ENCODE measurements at regions not wholly inside any gene's neighbourhood (a gene's known extent, or its start where the extent isn't known, plus 50 kb on each side); places are given as distances from the start of the nearest gene placed in this dataset.

DNA sequence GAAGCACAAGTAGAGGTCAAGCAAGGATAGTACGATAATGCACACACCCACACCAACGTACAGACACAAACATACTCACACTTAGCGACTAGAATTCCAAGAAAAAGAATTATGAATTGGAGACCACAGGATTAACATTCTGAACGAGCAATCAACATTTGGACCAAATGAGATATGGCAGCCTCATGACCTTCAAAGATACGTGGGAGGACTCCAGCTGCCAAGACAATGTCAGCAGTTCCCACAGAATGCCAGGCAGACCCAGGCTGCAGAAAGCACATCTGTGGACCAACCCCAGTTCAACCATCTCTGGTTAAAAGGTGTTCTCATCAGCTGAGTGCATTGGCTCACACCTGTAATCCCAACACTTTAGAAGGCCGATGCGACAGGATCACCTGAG is 187.6 kb upstream of the GRAMD2B start:
- no peak overlapping the region for H3K27ac Mint-ChIP-seq
- no peaks in the 10 kb centered on the region for H3K36me3 ChIP-seq
- TF ChIP-seq EZH2phosphoT487 (IDR thresholded peaks at IDR 0.05) (no peak), EZH2 (IDR thresholded peaks at IDR 0.05) (no peak)
- TF ChIP-seq, protein P1, sequence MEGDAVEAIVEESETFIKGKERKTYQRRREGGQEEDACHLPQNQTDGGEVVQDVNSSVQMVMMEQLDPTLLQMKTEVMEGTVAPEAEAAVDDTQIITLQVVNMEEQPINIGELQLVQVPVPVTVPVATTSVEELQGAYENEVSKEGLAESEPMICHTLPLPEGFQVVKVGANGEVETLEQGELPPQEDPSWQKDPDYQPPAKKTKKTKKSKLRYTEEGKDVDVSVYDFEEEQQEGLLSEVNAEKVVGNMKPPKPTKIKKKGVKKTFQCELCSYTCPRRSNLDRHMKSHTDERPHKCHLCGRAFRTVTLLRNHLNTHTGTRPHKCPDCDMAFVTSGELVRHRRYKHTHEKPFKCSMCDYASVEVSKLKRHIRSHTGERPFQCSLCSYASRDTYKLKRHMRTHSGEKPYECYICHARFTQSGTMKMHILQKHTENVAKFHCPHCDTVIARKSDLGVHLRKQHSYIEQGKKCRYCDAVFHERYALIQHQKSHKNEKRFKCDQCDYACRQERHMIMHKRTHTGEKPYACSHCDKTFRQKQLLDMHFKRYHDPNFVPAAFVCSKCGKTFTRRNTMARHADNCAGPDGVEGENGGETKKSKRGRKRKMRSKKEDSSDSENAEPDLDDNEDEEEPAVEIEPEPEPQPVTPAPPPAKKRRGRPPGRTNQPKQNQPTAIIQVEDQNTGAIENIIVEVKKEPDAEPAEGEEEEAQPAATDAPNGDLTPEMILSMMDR (IDR thresholded peaks at IDR 0.05): no peak
- H3K9me3 ChIP-seq (ENCODE audit: low read depth): no peaks in the 10 kb centered on the region
- H3F3A ChIP-seq (ENCODE audit: low read depth): no peaks in the 10 kb centered on the region
- H3K9ac ChIP-seq: no peak overlapping the region
- H3K79me2 ChIP-seq (ENCODE audit: low read depth): no peaks in the 10 kb centered on the region
- peaks cover 10% of the 10 kb centered on the region for H3K4me1 ChIP-seq
- H3K4me2 ChIP-seq: no peak overlapping the region
- H3K4me1 Mint-ChIP-seq: peaks cover 2% of the 10 kb centered on the region
- peaks cover 11% of the 10 kb centered on the region for H3K9me3 Mint-ChIP-seq
- no peaks in the 10 kb centered on the region for H4K20me1 ChIP-seq (ENCODE audit: low read depth)
- H3K4me3 ChIP-seq: no peak overlapping the region
- H3K27me3 Mint-ChIP-seq (ENCODE audit: insufficient read depth, low read depth): peaks cover 2% of the 10 kb centered on the region
- no peak overlapping the region for H3K27ac ChIP-seq
- H3K4me3 Mint-ChIP-seq: no peak overlapping the region
- no peak for DNase-seq (ENCODE audit: low spot score)
- H2AFZ ChIP-seq (replicated peaks): no peak overlapping the region
- H3K36me3 Mint-ChIP-seq: no peaks in the 10 kb centered on the region
- no peaks in the 10 kb centered on the region for H3K27me3 ChIP-seq

DNA sequence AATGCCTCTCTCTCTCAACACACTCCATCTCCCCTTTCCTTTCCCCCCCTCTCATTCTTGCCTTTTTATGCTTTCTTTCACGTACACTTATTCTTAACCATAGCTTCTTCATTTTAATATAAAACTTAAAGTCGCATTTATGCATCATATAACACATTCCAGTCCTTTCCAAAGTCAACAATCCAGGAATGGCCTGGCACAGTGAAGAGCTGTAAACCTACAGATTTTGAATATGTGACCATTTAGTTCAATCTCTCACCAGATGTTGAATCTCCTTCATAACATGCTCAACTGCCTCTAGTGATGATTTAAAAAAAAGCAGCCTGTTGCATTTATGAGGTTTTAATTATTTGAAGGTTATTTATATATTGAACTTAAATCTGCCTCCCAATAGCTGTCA is 186.2 kb upstream of the GRAMD2B start:
- DNase-seq (ENCODE audit: low spot score): no peak
- Mint-ChIP-seq H3K36me3 (no peaks in the 10 kb centered on the region), H3K27ac (no peak overlapping the region), H3K4me1 (peaks cover 9% of the 10 kb centered on the region), H3K4me3 (no peak overlapping the region), H3K9me3 (peaks cover 6% of the 10 kb centered on the region), H3K27me3 (ENCODE audit: insufficient read depth, low read depth) (no peaks in the 10 kb centered on the region)
- H3K4me1 ChIP-seq: peaks cover 17% of the 10 kb centered on the region
- TF ChIP-seq EZH2 (IDR thresholded peaks at IDR 0.05): no peak
- TF ChIP-seq EZH2phosphoT487 (IDR thresholded peaks at IDR 0.05): no peak
- TF ChIP-seq, protein P1 (IDR thresholded peaks at IDR 0.05): no peak
- no peak overlapping the region for H3K4me3 ChIP-seq
- H3K27me3 ChIP-seq: no peaks in the 10 kb centered on the region
- no peaks in the 10 kb centered on the region for H3K9me3 ChIP-seq (ENCODE audit: low read depth)
- H4K20me1 ChIP-seq (ENCODE audit: low read depth): no peaks in the 10 kb centered on the region
- H3F3A ChIP-seq (ENCODE audit: low read depth): no peaks in the 10 kb centered on the region
- no peaks in the 10 kb centered on the region for H3K36me3 ChIP-seq
- no peak overlapping the region for H2AFZ ChIP-seq (replicated peaks)
- no peak overlapping the region for H3K27ac ChIP-seq
- no peaks in the 10 kb centered on the region for H3K79me2 ChIP-seq (ENCODE audit: low read depth)
- H3K9ac ChIP-seq: no peak overlapping the region
- H3K4me2 ChIP-seq: no peak overlapping the region

DNA sequence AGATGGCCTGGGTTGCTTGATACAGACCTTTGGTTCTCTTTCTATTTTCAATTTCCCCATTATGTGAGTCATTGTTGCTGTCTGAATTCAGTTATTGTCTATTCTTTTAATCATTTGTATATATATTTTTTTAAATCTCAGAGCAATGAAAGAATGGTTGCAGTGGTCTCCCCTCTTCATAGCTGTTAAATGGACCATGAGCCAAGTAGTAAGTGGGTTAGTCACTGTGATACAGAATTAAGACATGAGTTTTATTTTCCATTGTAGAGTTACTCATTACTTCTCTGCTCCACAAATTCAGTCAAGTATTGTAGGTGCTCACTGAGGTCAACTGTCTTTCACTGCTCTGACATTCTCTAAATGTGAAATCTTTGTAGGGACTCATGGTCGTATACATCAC is 174.6 kb upstream of the GRAMD2B start:
- H3K27me3 ChIP-seq: no peaks in the 10 kb centered on the region
- Mint-ChIP-seq H3K27ac (no peak overlapping the region), H3K27me3 (ENCODE audit: insufficient read depth, low read depth) (no peaks in the 10 kb centered on the region), H3K9me3 (peaks cover 11% of the 10 kb centered on the region), H3K4me3 (no peak overlapping the region), H3K36me3 (peaks cover 2% of the 10 kb centered on the region), H3K4me1 (peaks cover 8% of the 10 kb centered on the region)
- no peaks in the 10 kb centered on the region for H4K20me1 ChIP-seq (ENCODE audit: low read depth)
- no peaks in the 10 kb centered on the region for H3K4me1 ChIP-seq
- no peak for DNase-seq (ENCODE audit: low spot score)
- no peaks in the 10 kb centered on the region for H3F3A ChIP-seq (ENCODE audit: low read depth)
- H3K9ac ChIP-seq: no peak overlapping the region
- no peak overlapping the region for H3K4me3 ChIP-seq
- no peak overlapping the region for H3K4me2 ChIP-seq
- no peak overlapping the region for H2AFZ ChIP-seq (replicated peaks)
- TF ChIP-seq EZH2phosphoT487 (IDR thresholded peaks at IDR 0.05): no peak
- no peak for TF ChIP-seq EZH2 (IDR thresholded peaks at IDR 0.05)
- TF ChIP-seq, protein P1 (IDR thresholded peaks at IDR 0.05): no peak
- no peaks in the 10 kb centered on the region for H3K79me2 ChIP-seq (ENCODE audit: low read depth)
- no peaks in the 10 kb centered on the region for H3K9me3 ChIP-seq (ENCODE audit: low read depth)
- no peak overlapping the region for H3K27ac ChIP-seq
- no peaks in the 10 kb centered on the region for H3K36me3 ChIP-seq
